Esophagus muscularis mucosa (tissue), 3 donors: ENCODE measurements at regions not wholly inside any gene's neighbourhood (a gene's known extent, or its start where the extent isn't known, plus 50 kb on each side); places are given as distances from the start of the nearest gene placed in this dataset.

Experiments
- POLR2AphosphoS5 ChIP-seq, 2 donors: sonication (generic); formaldehyde crosslinking; IDR thresholded peaks; one replicate each; pipeline ENCODE4 v1.6.1; 2017; ENCODE audit warnings: antibody characterized with exemption in 2 of 2
- TF ChIP-seq, protein P1 (sequence below), 3 experiments: fragments of 200-600 bp in 2 of 3; fragments of 450-650 bp in 1 of 3; sonication (generic) in 2 of 3; IDR thresholded peaks; one replicate each; pipeline ENCODE4 v1.5.1; 2017 to 2019; ENCODE audit warnings: antibody characterized with exemption in 3 of 3, mild to moderate bottlenecking in 2 of 3, moderate library complexity in 1 of 3

DNA sequence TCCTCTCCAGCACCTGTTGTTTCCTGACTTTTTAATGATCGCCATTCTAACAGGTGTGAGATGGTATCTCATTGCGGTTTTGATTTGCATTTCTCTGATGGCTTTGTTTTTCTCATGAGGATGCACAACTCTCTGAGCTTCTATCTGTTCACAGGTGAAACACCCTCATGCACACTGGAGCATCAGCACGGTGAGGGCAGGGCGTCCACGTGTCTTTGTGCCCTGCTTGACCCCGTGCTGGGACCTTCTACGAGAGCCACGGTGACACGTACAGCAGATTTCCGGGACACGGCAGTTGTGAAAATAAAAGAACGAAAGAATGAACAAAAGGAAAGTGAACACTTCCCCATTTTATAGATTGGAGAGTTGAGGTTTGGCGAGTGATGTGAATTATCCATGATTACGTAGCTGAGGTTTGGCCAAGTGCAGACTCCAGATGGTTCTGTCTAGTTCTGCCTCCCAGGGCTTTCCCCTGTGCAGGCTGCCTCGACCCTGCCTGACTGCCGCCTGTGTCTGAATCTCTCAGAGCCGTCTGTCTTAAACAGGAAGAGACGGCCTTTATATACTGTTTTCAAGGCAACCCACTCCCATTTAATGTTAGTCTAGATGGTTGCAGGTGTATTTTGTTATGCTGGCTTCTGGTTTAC is 67.8 kb upstream of the SORBS2 start:
- TF ChIP-seq, protein P1, sequence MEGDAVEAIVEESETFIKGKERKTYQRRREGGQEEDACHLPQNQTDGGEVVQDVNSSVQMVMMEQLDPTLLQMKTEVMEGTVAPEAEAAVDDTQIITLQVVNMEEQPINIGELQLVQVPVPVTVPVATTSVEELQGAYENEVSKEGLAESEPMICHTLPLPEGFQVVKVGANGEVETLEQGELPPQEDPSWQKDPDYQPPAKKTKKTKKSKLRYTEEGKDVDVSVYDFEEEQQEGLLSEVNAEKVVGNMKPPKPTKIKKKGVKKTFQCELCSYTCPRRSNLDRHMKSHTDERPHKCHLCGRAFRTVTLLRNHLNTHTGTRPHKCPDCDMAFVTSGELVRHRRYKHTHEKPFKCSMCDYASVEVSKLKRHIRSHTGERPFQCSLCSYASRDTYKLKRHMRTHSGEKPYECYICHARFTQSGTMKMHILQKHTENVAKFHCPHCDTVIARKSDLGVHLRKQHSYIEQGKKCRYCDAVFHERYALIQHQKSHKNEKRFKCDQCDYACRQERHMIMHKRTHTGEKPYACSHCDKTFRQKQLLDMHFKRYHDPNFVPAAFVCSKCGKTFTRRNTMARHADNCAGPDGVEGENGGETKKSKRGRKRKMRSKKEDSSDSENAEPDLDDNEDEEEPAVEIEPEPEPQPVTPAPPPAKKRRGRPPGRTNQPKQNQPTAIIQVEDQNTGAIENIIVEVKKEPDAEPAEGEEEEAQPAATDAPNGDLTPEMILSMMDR (IDR thresholded peaks at IDR 0.05) = no peak
- TF ChIP-seq POLR2AphosphoS5 (IDR thresholded peaks at IDR 0.05) = no peak
